Astrocyte (in vitro differentiated cells and primary cell): ENCODE measurements at regions not wholly inside any gene's neighbourhood (a gene's known extent, or its start where the extent isn't known, plus 50 kb on each side); places are given as distances from the start of the nearest gene placed in this dataset.

Source experiments
- DNase-seq: peaks from one replicate; pipeline ENCODE4 v3.0.0-alpha.2; 2010; ENCODE audit warnings: low read depth
- FAIRE-seq: peaks from 2 replicates; lab custom pipeline; 2011; peaks lifted over from hg19 to GRCh38; lab: Jason Lieb, UNC
- H2AFZ ChIP-seq: 2 replicates; pipeline ENCODE4 v1.6.0; 2012; ENCODE audit warnings: low read depth, low read length, inconsistent platforms
- H3K27ac ChIP-seq: 2 replicates; pipeline ENCODE4 v1.5.1; 2011; ENCODE audit warnings: low read depth, low read length, inconsistent platforms
- H3K27me3 ChIP-seq: 2 replicates; pipeline ENCODE4 v1.6.0; 2011; ENCODE audit warnings: low read length, inconsistent platforms; ENCODE audit not compliant: insufficient read depth
- H3K36me3 ChIP-seq: 2 replicates; pipeline ENCODE4 v1.5.1; 2011; ENCODE audit warnings: low read length, inconsistent platforms; ENCODE audit not compliant: insufficient read depth
- H3K4me1 ChIP-seq: 2 replicates; pipeline ENCODE4 v1.5.1; 2011; ENCODE audit warnings: low read length, inconsistent platforms; ENCODE audit not compliant: insufficient read depth
- H3K4me2 ChIP-seq: 2 replicates; pipeline ENCODE4 v1.6.0; 2012; ENCODE audit warnings: low read length, inconsistent platforms
- H3K4me3 ChIP-seq: 2 replicates; pipeline ENCODE4 v1.5.1; 2011; ENCODE audit warnings: low read depth, mild to moderate bottlenecking, low read length, inconsistent platforms; ENCODE audit not compliant: insufficient read depth
- H3K79me2 ChIP-seq: 2 replicates; pipeline ENCODE4 v1.6.0; 2012; ENCODE audit warnings: mild to moderate bottlenecking, low read length, inconsistent platforms; ENCODE audit not compliant: insufficient read depth
- H3K9ac ChIP-seq: 2 replicates; pipeline ENCODE4 v1.6.0; 2012; ENCODE audit warnings: mild to moderate bottlenecking, low read length, inconsistent platforms
- H3K9me3 ChIP-seq: 2 replicates; pipeline ENCODE4 v1.5.1; 2012; ENCODE audit warnings: low read depth, mild to moderate bottlenecking, low read length, inconsistent platforms; ENCODE audit not compliant: insufficient read depth
- H4K20me1 ChIP-seq: 2 replicates; pipeline ENCODE4 v1.6.0; 2012; ENCODE audit warnings: low read length, inconsistent platforms; ENCODE audit not compliant: insufficient read depth
- H3K27ac Mint-ChIP-seq: one replicate; pipeline ENCODE4 v1.8.0; 2021; ENCODE audit warnings: mild to moderate bottlenecking, mixed read lengths; ENCODE audit not compliant: unreplicated experiment
- H3K27me3 Mint-ChIP-seq: one replicate; pipeline ENCODE4 v1.8.0; 2021; ENCODE audit warnings: low read depth, mixed read lengths; ENCODE audit not compliant: unreplicated experiment
- H3K36me3 Mint-ChIP-seq: one replicate; pipeline ENCODE4 v1.8.0; 2021; ENCODE audit warnings: low read depth, mixed read lengths; ENCODE audit not compliant: unreplicated experiment
- H3K4me1 Mint-ChIP-seq: one replicate; pipeline ENCODE4 v1.8.0; 2021; ENCODE audit warnings: low read depth, mixed read lengths; ENCODE audit not compliant: unreplicated experiment
- H3K4me3 Mint-ChIP-seq: one replicate; pipeline ENCODE4 v1.8.0; 2021; ENCODE audit warnings: mild to moderate bottlenecking, moderate library complexity, mixed read lengths; ENCODE audit not compliant: unreplicated experiment
- H3K9me3 Mint-ChIP-seq: one replicate; pipeline ENCODE4 v1.8.0; 2021; ENCODE audit warnings: mild to moderate bottlenecking, mixed read lengths; ENCODE audit not compliant: unreplicated experiment
- CTCF ChIP-seq: IDR thresholded peaks from 2 replicates; pipeline ENCODE4 v1.5.1; 2011; ENCODE audit warnings: low read depth, mild to moderate bottlenecking, inconsistent platforms, low read length, moderate library complexity; ENCODE audit not compliant: insufficient read depth
- EZH2 ChIP-seq: IDR thresholded peaks from 2 replicates; pipeline ENCODE4 v1.6.1; 2012; ENCODE audit warnings: mild to moderate bottlenecking, low read length, inconsistent platforms; ENCODE audit not compliant: insufficient read depth

DNA sequence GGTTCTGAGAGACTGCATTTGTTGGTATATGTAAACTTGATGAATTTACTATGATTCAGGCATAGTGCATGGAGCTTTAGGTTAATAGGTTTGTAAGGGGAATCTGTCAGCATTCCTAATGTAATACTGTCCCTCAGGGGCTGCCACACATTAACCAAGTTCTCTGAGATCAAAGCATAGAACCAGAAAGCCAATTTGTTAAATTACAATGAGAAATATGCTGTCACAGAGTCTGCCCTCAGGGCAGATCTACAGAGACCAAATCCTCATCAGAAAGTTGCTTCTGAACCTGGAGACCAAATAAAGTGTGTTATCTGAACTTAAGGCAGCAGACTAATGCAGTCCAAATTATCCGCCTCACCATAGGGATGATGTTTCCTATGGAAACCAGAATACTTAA is 250.8 kb upstream of the HTR1E start:
- H3K4me3 ChIP-seq, result no peak overlapping the region
- TF ChIP-seq EZH2 (no peak), CTCF (no peak)
- Mint-ChIP-seq H3K9me3 (peaks cover 2% of the 10 kb centered on the region), H3K36me3 (no peaks in the 10 kb centered on the region), H3K27me3 (peaks cover 2% of the 10 kb centered on the region), H3K4me3 (no peak overlapping the region), H3K27ac (no peak overlapping the region), H3K4me1 (no peaks in the 10 kb centered on the region)
- H3K9me3 ChIP-seq, result no peaks in the 10 kb centered on the region
- no peaks in the 10 kb centered on the region for H3K79me2 ChIP-seq
- H3K27ac ChIP-seq, result no peak overlapping the region
- H3K27me3 ChIP-seq, result no peaks in the 10 kb centered on the region
- no peaks in the 10 kb centered on the region for H4K20me1 ChIP-seq
- FAIRE-seq (no peak), DNase-seq (no peak)
- H2AFZ ChIP-seq, result no peak overlapping the region
- no peak overlapping the region for H3K4me2 ChIP-seq
- H3K9ac ChIP-seq, result no peak overlapping the region
- no peaks in the 10 kb centered on the region for H3K36me3 ChIP-seq
- H3K4me1 ChIP-seq, result no peaks in the 10 kb centered on the region

GRCh38 chr6:86685230-86685797 is 252.0 kb upstream of the HTR1E start:
- no peak overlapping the region for H3K4me3 Mint-ChIP-seq
- Histone ChIP-seq H4K20me1 (no peaks in the 10 kb centered on the region), H3K36me3 (no peaks in the 10 kb centered on the region), H3K27me3 (no peaks in the 10 kb centered on the region), H3K79me2 (no peaks in the 10 kb centered on the region), H3K27ac (no peak overlapping the region), H3K4me2 (no peak overlapping the region), H2AFZ (no peak overlapping the region), H3K9ac (no peak overlapping the region), H3K4me3 (no peak overlapping the region), H3K9me3 (no peaks in the 10 kb centered on the region), H3K4me1 (no peaks in the 10 kb centered on the region)
- no peak for FAIRE-seq
- H3K9me3 Mint-ChIP-seq, result peaks cover 10% of the 10 kb centered on the region
- no peak for DNase-seq
- no peaks in the 10 kb centered on the region for H3K4me1 Mint-ChIP-seq
- TF ChIP-seq EZH2 (no peak), CTCF (no peak)
- H3K27me3 Mint-ChIP-seq, result peaks cover 2% of the 10 kb centered on the region
- H3K36me3 Mint-ChIP-seq, result no peaks in the 10 kb centered on the region
- no peak overlapping the region for H3K27ac Mint-ChIP-seq

GRCh38 chr6:86683132-86683908 is 254.0 kb upstream of the HTR1E start:
- H3K4me1 Mint-ChIP-seq, result no peaks in the 10 kb centered on the region
- TF ChIP-seq EZH2 (no peak), CTCF (no peak)
- no peak overlapping the region for H3K4me3 Mint-ChIP-seq
- H4K20me1 ChIP-seq, result no peaks in the 10 kb centered on the region
- H3K27ac Mint-ChIP-seq, result no peak overlapping the region
- H3K27me3 ChIP-seq, result no peaks in the 10 kb centered on the region
- H3K27me3 Mint-ChIP-seq, result peaks cover 2% of the 10 kb centered on the region
- no peak overlapping the region for H3K9ac ChIP-seq
- DNase-seq (no peak), FAIRE-seq (no peak)
- no peaks in the 10 kb centered on the region for H3K79me2 ChIP-seq
- no peak overlapping the region for H3K27ac ChIP-seq
- H3K4me3 ChIP-seq, result no peak overlapping the region
- H3K9me3 Mint-ChIP-seq, result peaks cover 14% of the 10 kb centered on the region
- peaks cover 2% of the 10 kb centered on the region for H3K9me3 ChIP-seq
- H2AFZ ChIP-seq, result no peak overlapping the region
- no peak overlapping the region for H3K4me2 ChIP-seq
- no peaks in the 10 kb centered on the region for H3K4me1 ChIP-seq
- no peaks in the 10 kb centered on the region for H3K36me3 Mint-ChIP-seq
- no peaks in the 10 kb centered on the region for H3K36me3 ChIP-seq
